Astrocyte (in vitro differentiated cells and primary cell): ENCODE measurements at regions not wholly inside any gene's neighbourhood (a gene's known extent, or its start where the extent isn't known, plus 50 kb on each side); places are given as distances from the start of the nearest gene placed in this dataset.

ENCODE experiments used
- EZH2 ChIP-seq: IDR thresholded peaks from 2 replicates; pipeline ENCODE4 v1.6.1; 2012; ENCODE audit warnings: mild to moderate bottlenecking, low read length, inconsistent platforms; ENCODE audit not compliant: insufficient read depth
- TF ChIP-seq, protein P1 (sequence below): IDR thresholded peaks from 2 replicates; pipeline ENCODE4 v1.5.1; 2011; ENCODE audit warnings: low read depth, mild to moderate bottlenecking, inconsistent platforms, low read length, moderate library complexity; ENCODE audit not compliant: insufficient read depth

- TF ChIP-seq, protein P1, sequence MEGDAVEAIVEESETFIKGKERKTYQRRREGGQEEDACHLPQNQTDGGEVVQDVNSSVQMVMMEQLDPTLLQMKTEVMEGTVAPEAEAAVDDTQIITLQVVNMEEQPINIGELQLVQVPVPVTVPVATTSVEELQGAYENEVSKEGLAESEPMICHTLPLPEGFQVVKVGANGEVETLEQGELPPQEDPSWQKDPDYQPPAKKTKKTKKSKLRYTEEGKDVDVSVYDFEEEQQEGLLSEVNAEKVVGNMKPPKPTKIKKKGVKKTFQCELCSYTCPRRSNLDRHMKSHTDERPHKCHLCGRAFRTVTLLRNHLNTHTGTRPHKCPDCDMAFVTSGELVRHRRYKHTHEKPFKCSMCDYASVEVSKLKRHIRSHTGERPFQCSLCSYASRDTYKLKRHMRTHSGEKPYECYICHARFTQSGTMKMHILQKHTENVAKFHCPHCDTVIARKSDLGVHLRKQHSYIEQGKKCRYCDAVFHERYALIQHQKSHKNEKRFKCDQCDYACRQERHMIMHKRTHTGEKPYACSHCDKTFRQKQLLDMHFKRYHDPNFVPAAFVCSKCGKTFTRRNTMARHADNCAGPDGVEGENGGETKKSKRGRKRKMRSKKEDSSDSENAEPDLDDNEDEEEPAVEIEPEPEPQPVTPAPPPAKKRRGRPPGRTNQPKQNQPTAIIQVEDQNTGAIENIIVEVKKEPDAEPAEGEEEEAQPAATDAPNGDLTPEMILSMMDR: no peak
- TF ChIP-seq EZH2: no peak
Observed at GRCh38 chr9:13487498-13487897, 208.0 kb upstream of the MPDZ start.
